IMR-90 (cell line): ENCODE measurements at regions not wholly inside any gene's neighbourhood (a gene's known extent, or its start where the extent isn't known, plus 50 kb on each side); places are given as distances from the start of the nearest gene placed in this dataset.

Source experiments
- CEBPB ChIP-seq: IDR thresholded peaks from 2 replicates; pipeline ENCODE4 v1.6.1; 2012; ENCODE audit warnings: low read depth, low read length, improper control_type of control experiment
- CTCF ChIP-seq: conservative IDR thresholded peaks from 2 replicates; pipeline ENCODE4 v1.5.1; 2012; ENCODE audit warnings: mild to moderate bottlenecking, low read depth, low read length, improper control_type of control experiment
- ELK1 ChIP-seq: fragments of 150-350 bp; IDR thresholded peaks from 2 replicates; pipeline ENCODE4 v1.6.1; 2016; ENCODE audit warnings: low read depth, mild to moderate bottlenecking, low read length, moderate library complexity, borderline replicate concordance
- FOS ChIP-seq: fragments of 150-350 bp; IDR thresholded peaks from 2 replicates; pipeline ENCODE4 v1.6.1; 2016; ENCODE audit warnings: low read depth, low read length
- MXI1 ChIP-seq: IDR thresholded peaks from 2 replicates; pipeline ENCODE4 v1.6.1; 2012; ENCODE audit warnings: low read depth, mild to moderate bottlenecking, low read length, moderate library complexity, borderline replicate concordance

- TF ChIP-seq CTCF (no peak), MXI1 (no peak), CEBPB (no peak), FOS (no peak), ELK1 (no peak)
These were observed 167.4 kb upstream of the PRMT6 start for GRCh38 chr1:106889059-106889458.
